ENCODE measurements at regions not wholly inside any gene's neighbourhood (a gene's known extent, or its start where the extent isn't known, plus 50 kb on each side); places are given as distances from the start of the nearest gene placed in this dataset.

DNA sequence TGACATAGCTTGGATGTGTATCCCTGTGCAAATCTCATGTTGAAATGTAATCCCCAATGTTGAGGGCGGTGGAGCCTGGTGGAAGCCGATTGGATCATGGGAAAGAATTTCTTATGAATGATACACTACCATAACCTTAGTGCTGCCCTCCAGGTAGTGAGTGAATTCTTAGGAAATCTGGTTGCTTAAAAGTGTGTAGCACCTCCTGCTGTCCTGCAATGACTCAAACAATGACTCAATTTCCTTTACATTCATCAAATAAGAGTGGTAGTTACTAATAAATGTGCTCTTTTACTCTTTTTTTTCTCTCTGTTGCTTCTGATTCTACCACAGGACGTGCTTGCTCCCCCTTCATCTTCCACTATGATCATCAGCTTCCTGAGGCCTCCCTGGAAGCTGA lies 1696.0 kb upstream of the CDH9 start:
- no peaks in the 10 kb centered on the region for H3K27me3 ChIP-seq (ENCODE audit: insufficient read depth, low read length)
- no peaks in the 10 kb centered on the region for H3K4me1 ChIP-seq (ENCODE audit: control insufficient read depth in 1 of 2, insufficient read depth in 2 of 2, low read length in 2 of 2)
- no peak overlapping the region for H2AK5ac ChIP-seq (ENCODE audit: low read length)
- no peaks in the 10 kb centered on the region for H3K9me3 ChIP-seq (ENCODE audit: insufficient read depth, low read depth, low read length)
- H3K4me3 ChIP-seq (ENCODE audit: low read depth, low read length) = no peak overlapping the region
- no peak overlapping the region for H2BK12ac ChIP-seq (ENCODE audit: low read length)
- no peak for DNase-seq
- H4K91ac ChIP-seq (ENCODE audit: low read depth, low read length) = no peak overlapping the region
- H3K4ac ChIP-seq (ENCODE audit: low read depth, low read length) = no peak overlapping the region
- no CpG with 5 or more reads among the region's 3 CpGs for WGBS (ENCODE audit: extremely low coverage, insufficient coverage, insufficient read length)
- H4K12ac ChIP-seq (ENCODE audit: low read depth, low read length) = no peak overlapping the region
- H3K18ac ChIP-seq (ENCODE audit: low read length) = no peak overlapping the region
- no peak overlapping the region for H2BK5ac ChIP-seq (ENCODE audit: low read depth, low read length, poor library complexity)
- H3K79me1 ChIP-seq (ENCODE audit: low read length) = no peaks in the 10 kb centered on the region
- H4K8ac ChIP-seq (ENCODE audit: low read depth, low read length) = no peak overlapping the region
- H3K14ac ChIP-seq (ENCODE audit: low read length) = no peak overlapping the region
- H3K4me2 ChIP-seq (ENCODE audit: low read length) = no peak overlapping the region
- no peak overlapping the region for H3K27ac ChIP-seq (ENCODE audit: low read depth, low read length)
- no peak overlapping the region for H3K23ac ChIP-seq (ENCODE audit: low read length)
- no peak overlapping the region for H2BK120ac ChIP-seq (ENCODE audit: insufficient read depth, low read length, poor library complexity)
- H3K79me2 ChIP-seq (ENCODE audit: control insufficient read depth, insufficient read depth, low read length, poor library complexity) = no peaks in the 10 kb centered on the region
- H2AFZ ChIP-seq (ENCODE audit: insufficient read depth, low read length, poor library complexity) = no peak overlapping the region
- H3K9ac ChIP-seq (ENCODE audit: low read length) = no peak overlapping the region
- H3K36me3 ChIP-seq (ENCODE audit: control insufficient read depth in 1 of 2, insufficient read depth in 2 of 2, low read length in 2 of 2) = no peaks in the 10 kb centered on the region

DNA sequence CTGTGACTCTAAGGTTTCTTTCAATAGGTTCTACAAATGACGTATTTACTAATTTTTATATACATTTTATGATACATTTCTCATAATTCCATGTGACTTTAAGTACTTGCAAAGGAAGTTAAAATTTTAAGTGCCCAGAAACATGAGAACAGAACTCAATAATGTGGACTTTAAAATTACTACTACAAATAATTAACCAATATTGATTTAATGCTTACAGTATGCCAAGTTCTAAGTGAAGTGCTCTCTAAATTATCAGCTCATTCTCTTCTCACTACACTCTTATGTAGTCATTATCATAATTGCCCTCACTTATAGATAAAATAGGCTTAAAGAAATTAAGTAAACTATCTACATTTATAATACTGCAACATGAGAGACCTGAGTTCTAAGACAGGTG lies 1690.7 kb upstream of the CDH9 start:
- H3K4me1 ChIP-seq (ENCODE audit: control insufficient read depth in 1 of 2, insufficient read depth in 2 of 2, low read length in 2 of 2) = no peaks in the 10 kb centered on the region
- H3K79me2 ChIP-seq (ENCODE audit: control insufficient read depth, insufficient read depth, low read length, poor library complexity) = no peaks in the 10 kb centered on the region
- no peak overlapping the region for H4K8ac ChIP-seq (ENCODE audit: low read depth, low read length)
- WGBS (ENCODE audit: extremely low coverage, insufficient coverage, insufficient read length) = no CpG with 5 or more reads among the region's 1 CpG
- no peaks in the 10 kb centered on the region for H3K9me3 ChIP-seq (ENCODE audit: insufficient read depth, low read depth, low read length)
- no peaks in the 10 kb centered on the region for H3K36me3 ChIP-seq (ENCODE audit: control insufficient read depth in 1 of 2, insufficient read depth in 2 of 2, low read length in 2 of 2)
- H3K4me2 ChIP-seq (ENCODE audit: low read length) = no peak overlapping the region
- no peak overlapping the region for H3K4ac ChIP-seq (ENCODE audit: low read depth, low read length)
- H3K23ac ChIP-seq (ENCODE audit: low read length) = no peak overlapping the region
- no peak overlapping the region for H2BK12ac ChIP-seq (ENCODE audit: low read length)
- no peak overlapping the region for H4K91ac ChIP-seq (ENCODE audit: low read depth, low read length)
- no peak overlapping the region for H3K18ac ChIP-seq (ENCODE audit: low read length)
- no peak overlapping the region for H2AK5ac ChIP-seq (ENCODE audit: low read length)
- H2BK120ac ChIP-seq (ENCODE audit: insufficient read depth, low read length, poor library complexity) = no peak overlapping the region
- no peak overlapping the region for H3K14ac ChIP-seq (ENCODE audit: low read length)
- H3K79me1 ChIP-seq (ENCODE audit: low read length) = no peaks in the 10 kb centered on the region
- DNase-seq = no peak
- H2BK5ac ChIP-seq (ENCODE audit: low read depth, low read length, poor library complexity) = no peak overlapping the region
- no peak overlapping the region for H4K12ac ChIP-seq (ENCODE audit: low read depth, low read length)
- no peak overlapping the region for H3K4me3 ChIP-seq (ENCODE audit: low read depth, low read length)
- H3K27me3 ChIP-seq (ENCODE audit: insufficient read depth, low read length) = no peaks in the 10 kb centered on the region
- no peak overlapping the region for H3K9ac ChIP-seq (ENCODE audit: low read length)
- no peak overlapping the region for H3K27ac ChIP-seq (ENCODE audit: low read depth, low read length)
- H2AFZ ChIP-seq (ENCODE audit: insufficient read depth, low read length, poor library complexity) = no peak overlapping the region

GRCh38 chr5:28726815-28727214 lies 1688.4 kb upstream of the CDH9 start:
- Histone ChIP-seq H3K18ac (ENCODE audit: low read length) (no peak overlapping the region), H4K91ac (ENCODE audit: low read depth, low read length) (no peak overlapping the region), H2AK5ac (ENCODE audit: low read length) (no peak overlapping the region), H4K12ac (ENCODE audit: low read depth, low read length) (no peak overlapping the region), H3K27me3 (ENCODE audit: insufficient read depth, low read length) (no peaks in the 10 kb centered on the region), H3K79me1 (ENCODE audit: low read length) (no peaks in the 10 kb centered on the region), H3K9ac (ENCODE audit: low read length) (no peak overlapping the region), H3K36me3 (ENCODE audit: control insufficient read depth in 1 of 2, insufficient read depth in 2 of 2, low read length in 2 of 2) (no peaks in the 10 kb centered on the region), H3K4me3 (ENCODE audit: low read depth, low read length) (no peak overlapping the region), H3K4me1 (ENCODE audit: control insufficient read depth in 1 of 2, insufficient read depth in 2 of 2, low read length in 2 of 2) (no peaks in the 10 kb centered on the region), H3K4ac (ENCODE audit: low read depth, low read length) (no peak overlapping the region), H3K4me2 (ENCODE audit: low read length) (no peak overlapping the region), H4K8ac (ENCODE audit: low read depth, low read length) (no peak overlapping the region), H3K23ac (ENCODE audit: low read length) (no peak overlapping the region), H2BK120ac (ENCODE audit: insufficient read depth, low read length, poor library complexity) (no peak overlapping the region), H2BK5ac (ENCODE audit: low read depth, low read length, poor library complexity) (no peak overlapping the region), H2AFZ (ENCODE audit: insufficient read depth, low read length, poor library complexity) (no peak overlapping the region), H3K9me3 (ENCODE audit: insufficient read depth, low read depth, low read length) (no peaks in the 10 kb centered on the region), H3K27ac (ENCODE audit: low read depth, low read length) (no peak overlapping the region), H2BK12ac (ENCODE audit: low read length) (no peak overlapping the region), H3K14ac (ENCODE audit: low read length) (no peak overlapping the region), H3K79me2 (ENCODE audit: control insufficient read depth, insufficient read depth, low read length, poor library complexity) (no peaks in the 10 kb centered on the region)
- no CpG with 5 or more reads among the region's 2 CpGs for WGBS (ENCODE audit: extremely low coverage, insufficient coverage, insufficient read length)
- no peak for DNase-seq

DNA sequence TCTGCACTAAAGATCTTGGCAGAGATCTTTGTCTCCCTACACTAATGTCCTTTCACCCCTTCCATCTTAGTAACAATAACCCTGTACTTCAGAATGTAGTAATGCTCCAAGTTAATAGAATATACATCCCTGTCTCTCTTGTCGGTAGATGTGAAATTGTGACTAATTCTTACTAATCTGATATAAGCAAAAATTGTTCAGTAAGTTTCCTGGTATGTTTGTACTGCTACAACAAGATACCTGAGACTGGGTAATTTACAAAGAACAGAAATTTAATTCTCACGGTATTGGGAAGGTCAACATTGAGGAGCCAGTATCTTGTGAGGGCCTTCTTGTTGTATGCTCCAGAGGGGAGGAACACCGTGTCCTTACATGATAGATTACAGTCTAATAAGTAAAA lies 1686.6 kb upstream of the CDH9 start:
- no peak overlapping the region for H2BK5ac ChIP-seq (ENCODE audit: low read depth, low read length, poor library complexity)
- no peak overlapping the region for H3K27ac ChIP-seq (ENCODE audit: low read depth, low read length)
- no peak overlapping the region for H2AK5ac ChIP-seq (ENCODE audit: low read length)
- WGBS (ENCODE audit: extremely low coverage, insufficient coverage, insufficient read length) = no CpG with 5 or more reads among the region's 3 CpGs
- no peak overlapping the region for H3K9ac ChIP-seq (ENCODE audit: low read length)
- H3K4me1 ChIP-seq (ENCODE audit: control insufficient read depth in 1 of 2, insufficient read depth in 2 of 2, low read length in 2 of 2) = no peaks in the 10 kb centered on the region
- no peak overlapping the region for H3K14ac ChIP-seq (ENCODE audit: low read length)
- no peak overlapping the region for H2AFZ ChIP-seq (ENCODE audit: insufficient read depth, low read length, poor library complexity)
- no peak overlapping the region for H4K91ac ChIP-seq (ENCODE audit: low read depth, low read length)
- no peak overlapping the region for H2BK120ac ChIP-seq (ENCODE audit: insufficient read depth, low read length, poor library complexity)
- no peak overlapping the region for H3K23ac ChIP-seq (ENCODE audit: low read length)
- H3K79me1 ChIP-seq (ENCODE audit: low read length) = no peaks in the 10 kb centered on the region
- no peak for DNase-seq
- H3K27me3 ChIP-seq (ENCODE audit: insufficient read depth, low read length) = no peaks in the 10 kb centered on the region
- no peak overlapping the region for H3K4me2 ChIP-seq (ENCODE audit: low read length)
- no peaks in the 10 kb centered on the region for H3K36me3 ChIP-seq (ENCODE audit: control insufficient read depth in 1 of 2, insufficient read depth in 2 of 2, low read length in 2 of 2)
- H3K18ac ChIP-seq (ENCODE audit: low read length) = no peak overlapping the region
- H3K79me2 ChIP-seq (ENCODE audit: control insufficient read depth, insufficient read depth, low read length, poor library complexity) = no peaks in the 10 kb centered on the region
- no peak overlapping the region for H2BK12ac ChIP-seq (ENCODE audit: low read length)
- H3K4ac ChIP-seq (ENCODE audit: low read depth, low read length) = no peak overlapping the region
- no peak overlapping the region for H3K4me3 ChIP-seq (ENCODE audit: low read depth, low read length)
- H4K12ac ChIP-seq (ENCODE audit: low read depth, low read length) = no peak overlapping the region
- no peak overlapping the region for H4K8ac ChIP-seq (ENCODE audit: low read depth, low read length)
- H3K9me3 ChIP-seq (ENCODE audit: insufficient read depth, low read depth, low read length) = no peaks in the 10 kb centered on the region
